CD14-positive monocyte (primary cell): ENCODE measurements at regions not wholly inside any gene's neighbourhood (a gene's known extent, or its start where the extent isn't known, plus 50 kb on each side); places are given as distances from the start of the nearest gene placed in this dataset.

Source experiments
- DNase-seq, 3 donors: peaks; one replicate each; pipeline ENCODE4 v3.0.0-alpha.2; 2011 to 2022
- H2AFZ ChIP-seq: 2 replicates; pipeline ENCODE4 v1.6.0; 2012; ENCODE audit warnings: mild to moderate bottlenecking, low read depth, low read length, inconsistent platforms; ENCODE audit not compliant: insufficient read depth, poor library complexity, severe bottlenecking
- H3K27ac ChIP-seq, 2 donors: 1 replicate in 1 of 2; 2 replicates in 1 of 2; pipeline ENCODE4 v1.5.1; 2012 to 2013; ENCODE audit warnings: low read length in 2 of 2, control low read depth in 1 of 2, inconsistent platforms in 1 of 2, low read depth in 1 of 2, mild to moderate bottlenecking in 1 of 2
- H3K27me3 ChIP-seq, 2 donors: one replicate each; pipeline versions ENCODE4 v1.6.0 to v1.6.1; 2011 to 2013; ENCODE audit warnings: low read length in 2 of 2; ENCODE audit not compliant: control insufficient read depth in 2 of 2, insufficient read depth in 2 of 2
- H3K36me3 ChIP-seq, 2 donors: replicated peaks in 1 of 2; 1 replicate in 1 of 2; 2 replicates in 1 of 2; pipeline versions ENCODE4 v1.5.1 to v1.6.1; 2012 to 2013; ENCODE audit warnings: low read length in 2 of 2, control low read depth in 1 of 2, inconsistent platforms in 1 of 2, mild to moderate bottlenecking in 1 of 2; ENCODE audit not compliant: insufficient read depth in 2 of 2, control insufficient read depth in 1 of 2
- H3K4me1 ChIP-seq, 2 donors: 1 replicate in 1 of 2; 2 replicates in 1 of 2; pipeline versions ENCODE4 v1.5.1 to v1.6.1; 2012 to 2013; ENCODE audit warnings: low read length in 2 of 2, control low read depth in 1 of 2, inconsistent platforms in 1 of 2, mild to moderate bottlenecking in 1 of 2, moderate library complexity in 1 of 2; ENCODE audit not compliant: insufficient read depth in 2 of 2, control insufficient read depth in 1 of 2
- H3K4me2 ChIP-seq: replicated peaks from 2 replicates; pipeline ENCODE3; 2012; ENCODE audit warnings: low read length, moderate library complexity, mild to moderate bottlenecking; ENCODE audit not compliant: poor library complexity, severe bottlenecking; ENCODE audit errors: extremely low read depth
- H3K4me3 ChIP-seq, 3 experiments: fragments of 200-600 bp in 1 of 3; sonication (generic) in 1 of 3; replicated peaks in 1 of 3; 1 replicate in 2 of 3; 2 replicates in 1 of 3; pipeline ENCODE4 v1.5.1; 2011 to 2013; ENCODE audit warnings: low read length in 3 of 3, mild to moderate bottlenecking in 3 of 3, control low read depth in 2 of 3, low read depth in 2 of 3, inconsistent platforms in 1 of 3, moderate library complexity in 1 of 3
- H3K79me2 ChIP-seq: 2 replicates; pipeline ENCODE4 v1.6.0; 2012; ENCODE audit warnings: mild to moderate bottlenecking, control low read depth, inconsistent platforms, low read length, moderate library complexity; ENCODE audit not compliant: insufficient read depth
- H3K9ac ChIP-seq: 2 replicates; pipeline ENCODE4 v1.6.0; 2017; ENCODE audit warnings: low read length, mild to moderate bottlenecking; ENCODE audit not compliant: insufficient read depth, poor library complexity, severe bottlenecking
- H3K9me3 ChIP-seq, 2 donors: replicated peaks in 1 of 2; 1 replicate in 1 of 2; 2 replicates in 1 of 2; pipeline versions ENCODE4 v1.5.1 to v1.6.1; 2012 to 2013; ENCODE audit warnings: low read length in 2 of 2, control low read depth in 1 of 2; ENCODE audit not compliant: control insufficient read depth in 1 of 2, insufficient read depth in 1 of 2
- H4K20me1 ChIP-seq: 2 replicates; pipeline ENCODE4 v1.6.0; 2012; ENCODE audit warnings: mild to moderate bottlenecking, low read length, control low read depth, moderate library complexity; ENCODE audit not compliant: insufficient read depth
- H3K27ac Mint-ChIP-seq, 7 donors: one replicate each; pipeline ENCODE4 v1.8.0; 2020; ENCODE audit warnings: mild to moderate bottlenecking in 7 of 7, mixed read lengths in 7 of 7, moderate library complexity in 6 of 7, inconsistent platforms in 2 of 7
- H3K27me3 Mint-ChIP-seq, 3 donors: one replicate each; pipeline ENCODE4 v1.8.0; 2021 to 2022; ENCODE audit warnings: low read depth in 3 of 3, mild to moderate bottlenecking in 3 of 3, mixed read lengths in 3 of 3, moderate library complexity in 3 of 3, inconsistent platforms in 1 of 3
- H3K36me3 Mint-ChIP-seq, 2 donors: one replicate each; pipeline ENCODE4 v1.8.0; 2020; ENCODE audit warnings: mixed read lengths in 2 of 2, inconsistent platforms in 1 of 2, mild to moderate bottlenecking in 1 of 2
- H3K4me1 Mint-ChIP-seq: one replicate; pipeline ENCODE4 v1.8.0; 2020; ENCODE audit warnings: mild to moderate bottlenecking, mixed read lengths
- H3K4me3 Mint-ChIP-seq, 2 donors: one replicate each; pipeline ENCODE4 v1.8.0; 2020; ENCODE audit warnings: mild to moderate bottlenecking in 2 of 2, mixed read lengths in 2 of 2, moderate library complexity in 1 of 2
- H3K9me3 Mint-ChIP-seq, 7 donors: one replicate each; pipeline ENCODE4 v1.8.0; 2020 to 2022; ENCODE audit warnings: mixed read lengths in 7 of 7, mild to moderate bottlenecking in 6 of 7, moderate library complexity in 6 of 7, inconsistent platforms in 2 of 7
- CTCF ChIP-seq: fragments of 200-600 bp; IDR thresholded peaks from one replicate; pipeline ENCODE4 v1.8.0; 2022; ENCODE audit warnings: antibody characterized with exemption, mild to moderate bottlenecking
- WGBS: methylation state at CpG from one replicate; pipeline ENCODE4 v1.1.5; 2013; ENCODE audit warnings: missing lambda C conversion rate; ENCODE audit not compliant: insufficient coverage; 5-methylcytosine and 5-hydroxymethylcytosine counted together
- intact Hi-C, 2 donors: fragments of 100-400 bp; cut with micrococcal nuclease; formaldehyde crosslinking; loops; one replicate each; pipeline versions ENCODE4 v1.15.0 to v1.15.1; 2023

GRCh38 chr11:25794804-25795203 lies 537.1 kb upstream of the ANO3 start:
- Histone ChIP-seq H3K4me2 (no peak overlapping the region), H3K9me3 (no peaks in the 10 kb centered on the region), H3K4me3 (no peak overlapping the region), H2AFZ (no peak overlapping the region), H4K20me1 (no peaks in the 10 kb centered on the region), H3K79me2 (no peaks in the 10 kb centered on the region), H3K9ac (no peak overlapping the region), H3K4me1 (no peaks in the 10 kb centered on the region), H3K27me3 (no peaks in the 10 kb centered on the region), H3K36me3 (no peaks in the 10 kb centered on the region), H3K27ac (no peak overlapping the region)
- 63% methylated on average over 1 of the region's 1 CpG for WGBS
- H3K9me3 Mint-ChIP-seq = peaks cover 0 to 2% (median 0%) of the 10 kb centered on the region in 7 donors
- no peak overlapping the region for H3K27ac Mint-ChIP-seq
- peaks cover 0 to 2% (median 0%) of the 10 kb centered on the region in 3 donors for H3K27me3 Mint-ChIP-seq
- no peak for DNase-seq
- intact Hi-C loops = no loop called here
- no peak for TF ChIP-seq CTCF
- no peaks in the 10 kb centered on the region for H3K4me1 Mint-ChIP-seq
- H3K4me3 Mint-ChIP-seq = no peak overlapping the region
- no peaks in the 10 kb centered on the region for H3K36me3 Mint-ChIP-seq

- Mint-ChIP-seq H3K36me3 (no peaks in the 10 kb centered on the region), H3K9me3 (peaks cover 0 to 3% (median 0%) of the 10 kb centered on the region in 7 donors), H3K4me3 (no peak overlapping the region), H3K27me3 (no peaks in the 10 kb centered on the region), H3K4me1 (no peaks in the 10 kb centered on the region), H3K27ac (no peak overlapping the region)
- Histone ChIP-seq H3K4me1 (no peaks in the 10 kb centered on the region), H3K4me2 (no peak overlapping the region), H3K9ac (no peak overlapping the region), H3K4me3 (no peak overlapping the region), H3K27me3 (no peaks in the 10 kb centered on the region), H3K9me3 (no peaks in the 10 kb centered on the region), H3K27ac (no peak overlapping the region), H3K79me2 (no peaks in the 10 kb centered on the region), H2AFZ (no peak overlapping the region), H4K20me1 (no peaks in the 10 kb centered on the region), H3K36me3 (no peaks in the 10 kb centered on the region)
- intact Hi-C loops = no loop called here
- WGBS = 90% methylated on average over 2 of the region's 3 CpGs
- TF ChIP-seq CTCF = no peak
- no peak for DNase-seq
Observed at GRCh38 chr11:25816411-25816810, 515.5 kb upstream of the ANO3 start.
